SK-N-SH (cell line): ENCODE measurements at regions not wholly inside any gene's neighbourhood (a gene's known extent, or its start where the extent isn't known, plus 50 kb on each side); places are given as distances from the start of the nearest gene placed in this dataset.

Experiments used
- POLR2AphosphoS5 ChIP-seq: IDR thresholded peaks from 2 replicates; pipeline ENCODE4 v1.6.1; 2012; ENCODE audit warnings: low read depth, low read length
- TF ChIP-seq, protein P1 (sequence below): fragments of 200-600 bp; sonication (generic); IDR thresholded peaks from 2 replicates; pipeline ENCODE4 v1.6.1; 2017; ENCODE audit warnings: antibody characterized with exemption, mild to moderate bottlenecking, moderate library complexity

DNA sequence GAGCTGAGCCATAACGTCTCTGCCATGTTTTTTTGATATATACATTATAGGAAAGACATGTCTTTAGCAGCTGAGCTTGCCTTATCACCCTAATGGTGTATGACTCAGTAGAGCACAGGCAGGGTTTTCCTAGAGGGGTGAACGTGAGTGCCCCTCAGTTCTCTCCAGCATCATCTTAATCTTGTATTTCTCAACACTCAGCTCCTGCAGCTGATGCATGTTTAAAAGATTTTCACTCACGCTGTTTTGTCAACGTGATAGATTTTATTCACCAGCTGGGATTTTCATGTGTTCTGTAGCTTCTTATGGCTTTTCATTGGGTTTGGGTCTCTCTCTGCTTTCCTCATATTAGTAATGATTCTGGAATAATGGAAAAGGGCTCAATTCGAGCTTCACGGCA lies 186.0 kb upstream of the PMFBP1 start:
- TF ChIP-seq, protein P1, sequence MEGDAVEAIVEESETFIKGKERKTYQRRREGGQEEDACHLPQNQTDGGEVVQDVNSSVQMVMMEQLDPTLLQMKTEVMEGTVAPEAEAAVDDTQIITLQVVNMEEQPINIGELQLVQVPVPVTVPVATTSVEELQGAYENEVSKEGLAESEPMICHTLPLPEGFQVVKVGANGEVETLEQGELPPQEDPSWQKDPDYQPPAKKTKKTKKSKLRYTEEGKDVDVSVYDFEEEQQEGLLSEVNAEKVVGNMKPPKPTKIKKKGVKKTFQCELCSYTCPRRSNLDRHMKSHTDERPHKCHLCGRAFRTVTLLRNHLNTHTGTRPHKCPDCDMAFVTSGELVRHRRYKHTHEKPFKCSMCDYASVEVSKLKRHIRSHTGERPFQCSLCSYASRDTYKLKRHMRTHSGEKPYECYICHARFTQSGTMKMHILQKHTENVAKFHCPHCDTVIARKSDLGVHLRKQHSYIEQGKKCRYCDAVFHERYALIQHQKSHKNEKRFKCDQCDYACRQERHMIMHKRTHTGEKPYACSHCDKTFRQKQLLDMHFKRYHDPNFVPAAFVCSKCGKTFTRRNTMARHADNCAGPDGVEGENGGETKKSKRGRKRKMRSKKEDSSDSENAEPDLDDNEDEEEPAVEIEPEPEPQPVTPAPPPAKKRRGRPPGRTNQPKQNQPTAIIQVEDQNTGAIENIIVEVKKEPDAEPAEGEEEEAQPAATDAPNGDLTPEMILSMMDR, result no peak
- TF ChIP-seq POLR2AphosphoS5, result no peak
